GM19043 (cell line): ENCODE measurements at regions not wholly inside any gene's neighbourhood (a gene's known extent, or its start where the extent isn't known, plus 50 kb on each side); places are given as distances from the start of the nearest gene placed in this dataset.

Experiments used
- ATAC-seq: cut with Tn5 transposase; IDR thresholded peaks from one replicate; pipeline ENCODE4 v1.9.1; 2021; ENCODE audit warnings: low read depth; ENCODE audit not compliant: unreplicated experiment

GRCh38 chr7:25976630-25977029 is 175.4 kb upstream of the NFE2L3 start:
- ATAC-seq, result no peak

- no peak for ATAC-seq
Observed at GRCh38 chr7:25978466-25978865, 173.5 kb upstream of the NFE2L3 start.

GRCh38 chr7:25979605-25980004 is 172.4 kb upstream of the NFE2L3 start:
- no peak for ATAC-seq

GRCh38 chr7:25982684-25983083 is 169.3 kb upstream of the NFE2L3 start:
- no peak for ATAC-seq

GRCh38 chr7:25985196-25985595 is 166.8 kb upstream of the NFE2L3 start:
- ATAC-seq, result no peak

- ATAC-seq, result no peak
Observed at GRCh38 chr7:25988640-25989039, 163.4 kb upstream of the NFE2L3 start.

- ATAC-seq, result no peak
Observed at GRCh38 chr7:25989140-25989705, 162.8 kb upstream of the NFE2L3 start.

GRCh38 chr7:25994433-25994994 is 157.5 kb upstream of the NFE2L3 start:
- ATAC-seq, result no peak

- ATAC-seq, result no peak
Observed at GRCh38 chr7:25995216-25995615, 156.8 kb upstream of the NFE2L3 start.

- ATAC-seq, result no peak
Observed at GRCh38 chr7:25996006-25996408, 156.0 kb upstream of the NFE2L3 start.

- ATAC-seq, result no peak
Observed at GRCh38 chr7:25998499-25998898, 153.5 kb upstream of the NFE2L3 start.

GRCh38 chr7:26000841-26001240 is 151.2 kb upstream of the NFE2L3 start:
- ATAC-seq, result no peak

GRCh38 chr7:26001662-26002244 is 150.2 kb upstream of the NFE2L3 start:
- no peak for ATAC-seq

- ATAC-seq, result no peak
Observed at GRCh38 chr7:26005683-26006410, 146.2 kb upstream of the NFE2L3 start.

- no peak for ATAC-seq
Observed at GRCh38 chr7:26006426-26006825, 145.6 kb upstream of the NFE2L3 start.

- no peak for ATAC-seq
Observed at GRCh38 chr7:26007510-26007909, 144.5 kb upstream of the NFE2L3 start.

- no peak for ATAC-seq
Observed at GRCh38 chr7:26008428-26008827, 143.6 kb upstream of the NFE2L3 start.

- peak; percentile 58 for ATAC-seq
Observed at GRCh38 chr7:26011039-26011696, 140.8 kb upstream of the NFE2L3 start.

- ATAC-seq, result no peak
Observed at GRCh38 chr7:26013551-26014083, 138.4 kb upstream of the NFE2L3 start.

GRCh38 chr7:26022982-26023381 is 129.0 kb upstream of the NFE2L3 start:
- no peak for ATAC-seq

- no peak for ATAC-seq
Observed at GRCh38 chr7:26029911-26030310, 122.1 kb upstream of the NFE2L3 start.
